IMR-90 (cell line): ENCODE measurements at regions not wholly inside any gene's neighbourhood (a gene's known extent, or its start where the extent isn't known, plus 50 kb on each side); places are given as distances from the start of the nearest gene placed in this dataset.

ENCODE experiments used
- ATAC-seq: fragments of 200-7000 bp; cut with Tn5 transposase; 2 replicates; pipeline ENCODE4 v1.9.1; 2020; ENCODE audit warnings: low read depth, mild to moderate bottlenecking, moderate library complexity
- BruUV-seq: library from RNA; stranded (reverse); fragments of 400-500 nt; replicated peaks from 2 replicates; lab custom pipeline; 2021; lab: Mats Ljungman, UMichigan
- CTCF ChIA-PET: fragments of 300-600 bp; formaldehyde crosslinking; extraction: SDS; loops from one replicate; lab custom pipeline; 2021; ENCODE audit warnings: antibody characterized with exemption; lab: Yijun Ruan, JAX
- POLR2A ChIA-PET: fragments of 300-600 bp; sonication (Branson Sonifier 250); formaldehyde crosslinking; loops from one replicate; lab custom pipeline; 2022; ENCODE audit warnings: antibody characterized with exemption; ENCODE audit not compliant: unreplicated experiment; lab: Charles Lee
- DNase-seq: peaks from one replicate; pipeline ENCODE4 v3.0.0; 2013
- H2AFZ ChIP-seq: replicated peaks from 2 replicates; pipeline ENCODE3; 2013; ENCODE audit warnings: low read length, mild to moderate bottlenecking; ENCODE audit not compliant: poor library complexity
- H2AK5ac ChIP-seq: 2 replicates; pipeline ENCODE4 v1.6.1; 2013; ENCODE audit warnings: low read depth, low read length, inconsistent platforms
- H2AK9ac ChIP-seq: replicated peaks from 2 replicates; pipeline ENCODE3; 2013; ENCODE audit warnings: mild to moderate bottlenecking, low read depth, low read length, moderate library complexity; ENCODE audit not compliant: poor library complexity
- H2BK120ac ChIP-seq: 2 replicates; pipeline ENCODE4 v1.6.1; 2013; ENCODE audit warnings: low read depth, low read length, inconsistent platforms
- H2BK15ac ChIP-seq: 3 replicates; pipeline ENCODE4 v1.6.1; 2013; ENCODE audit warnings: low read depth, low read length, inconsistent platforms
- H2BK20ac ChIP-seq: 2 replicates; pipeline ENCODE4 v1.6.1; 2013; ENCODE audit warnings: low read depth, mild to moderate bottlenecking, inconsistent platforms, low read length, moderate library complexity
- H2BK5ac ChIP-seq: 2 replicates; pipeline ENCODE4 v1.6.1; 2013; ENCODE audit warnings: mild to moderate bottlenecking, low read depth, low read length, inconsistent platforms; ENCODE audit not compliant: poor library complexity, severe bottlenecking
- H3K14ac ChIP-seq: replicated peaks from 2 replicates; pipeline ENCODE4 v1.6.1; 2013; ENCODE audit warnings: low read depth, low read length, inconsistent platforms
- H3K18ac ChIP-seq: 2 replicates; pipeline ENCODE4 v1.6.1; 2013; ENCODE audit warnings: low read depth, low read length, control low read depth
- H3K23ac ChIP-seq: 2 replicates; pipeline ENCODE4 v1.6.1; 2013; ENCODE audit warnings: low read depth, low read length, inconsistent platforms
- H3K27ac ChIP-seq: 2 replicates; pipeline ENCODE4 v1.5.1; 2013; ENCODE audit warnings: mild to moderate bottlenecking, control low read depth, low read length; ENCODE audit not compliant: insufficient read depth
- H3K27me3 ChIP-seq: 2 replicates; pipeline ENCODE4 v1.6.1; 2013; ENCODE audit warnings: low read length; ENCODE audit not compliant: control insufficient read depth, insufficient read depth
- H3K36me3 ChIP-seq: 2 replicates; pipeline ENCODE4 v1.6.1; 2013; ENCODE audit warnings: low read length, mixed read lengths; ENCODE audit not compliant: control insufficient read depth, insufficient read depth
- H3K4ac ChIP-seq: 2 replicates; pipeline ENCODE4 v1.6.1; 2013; ENCODE audit warnings: low read depth, low read length, inconsistent platforms
- H3K4me1 ChIP-seq: 2 replicates; pipeline ENCODE4 v1.6.1; 2013; ENCODE audit warnings: low read length, mixed read lengths; ENCODE audit not compliant: control insufficient read depth, insufficient read depth
- H3K4me2 ChIP-seq: 2 replicates; pipeline ENCODE4 v1.6.1; 2013; ENCODE audit warnings: low read depth, mild to moderate bottlenecking, control low read depth, low read length, moderate library complexity
- H3K4me3 ChIP-seq: 2 replicates; pipeline ENCODE4 v1.5.1; 2013; ENCODE audit warnings: low read depth, mild to moderate bottlenecking, control low read depth, low read length, moderate library complexity; ENCODE audit not compliant: insufficient read depth
- H3K56ac ChIP-seq: 2 replicates; pipeline ENCODE4 v1.6.1; 2013; ENCODE audit warnings: low read length, inconsistent platforms; ENCODE audit not compliant: insufficient read depth; ENCODE audit errors: extremely low read depth
- H3K79me1 ChIP-seq, 2 experiments: 2 replicates each; pipeline ENCODE4 v1.6.1; 2013; ENCODE audit warnings: low read length in 2 of 2, inconsistent platforms in 1 of 2, low read depth in 1 of 2
- H3K9ac ChIP-seq: 2 replicates; pipeline ENCODE4 v1.6.1; 2013; ENCODE audit warnings: low read depth, low read length, control low read depth
- H3K9me1 ChIP-seq: 2 replicates; pipeline ENCODE4 v1.6.1; 2013; ENCODE audit warnings: low read length, inconsistent platforms; ENCODE audit not compliant: insufficient read depth
- H3K9me3 ChIP-seq: 2 replicates; pipeline ENCODE4 v1.6.1; 2013; ENCODE audit warnings: low read length; ENCODE audit not compliant: control insufficient read depth, insufficient read depth
- H4K20me1 ChIP-seq: 2 replicates; pipeline ENCODE4 v1.6.1; 2013; ENCODE audit warnings: low read length, inconsistent platforms; ENCODE audit not compliant: insufficient read depth
- H4K5ac ChIP-seq: 2 replicates; pipeline ENCODE4 v1.6.1; 2013; ENCODE audit warnings: mild to moderate bottlenecking, low read depth, low read length, control low read depth
- H4K8ac ChIP-seq, 2 experiments: 2 replicates each; pipeline ENCODE4 v1.6.1; 2013; ENCODE audit warnings: low read depth in 2 of 2, low read length in 2 of 2, control low read depth in 1 of 2, inconsistent platforms in 1 of 2
- H4K91ac ChIP-seq: 2 replicates; pipeline ENCODE4 v1.6.1; 2013; ENCODE audit warnings: low read depth, low read length, inconsistent platforms; ENCODE audit not compliant: insufficient read depth
- BHLHE40 ChIP-seq: fragments of 150-350 bp; IDR thresholded peaks from 2 replicates; pipeline ENCODE4 v1.6.1; 2016; ENCODE audit warnings: mild to moderate bottlenecking, low read depth, low read length
- CEBPB ChIP-seq: IDR thresholded peaks from 2 replicates; pipeline ENCODE4 v1.6.1; 2012; ENCODE audit warnings: low read depth, low read length, improper control_type of control experiment
- CHD1 ChIP-seq: IDR thresholded peaks from 2 replicates; pipeline ENCODE4 v1.6.1; 2012; ENCODE audit warnings: low read depth, low read length, improper control_type of control experiment
- CTCF ChIP-seq: conservative IDR thresholded peaks from 2 replicates; pipeline ENCODE4 v1.5.1; 2012; ENCODE audit warnings: mild to moderate bottlenecking, low read depth, low read length, improper control_type of control experiment
- ELK1 ChIP-seq: fragments of 150-350 bp; IDR thresholded peaks from 2 replicates; pipeline ENCODE4 v1.6.1; 2016; ENCODE audit warnings: low read depth, mild to moderate bottlenecking, low read length, moderate library complexity, borderline replicate concordance
- FOS ChIP-seq: fragments of 150-350 bp; IDR thresholded peaks from 2 replicates; pipeline ENCODE4 v1.6.1; 2016; ENCODE audit warnings: low read depth, low read length
- MAFK ChIP-seq: IDR thresholded peaks from 2 replicates; pipeline ENCODE4 v1.6.1; 2012; ENCODE audit warnings: low read depth, low read length, improper control_type of control experiment
- MAZ ChIP-seq: IDR thresholded peaks from 2 replicates; pipeline ENCODE4 v1.6.1; 2012; ENCODE audit warnings: low read depth, mild to moderate bottlenecking, low read length, improper control_type of control experiment, moderate library complexity, borderline replicate concordance
- MXI1 ChIP-seq: IDR thresholded peaks from 2 replicates; pipeline ENCODE4 v1.6.1; 2012; ENCODE audit warnings: low read depth, mild to moderate bottlenecking, low read length, moderate library complexity, borderline replicate concordance
- NFE2L2 ChIP-seq: fragments of 150-350 bp; IDR thresholded peaks from 2 replicates; pipeline ENCODE4 v1.6.1; 2016; ENCODE audit warnings: low read depth, mild to moderate bottlenecking, low read length
- POLR2A ChIP-seq: IDR thresholded peaks from 2 replicates; pipeline ENCODE4 v1.6.1; 2012; ENCODE audit warnings: mild to moderate bottlenecking, low read depth, low read length
- RAD21 ChIP-seq: IDR thresholded peaks from 2 replicates; pipeline ENCODE4 v1.6.1; 2012; ENCODE audit warnings: low read length, improper control_type of control experiment
- RCOR1 ChIP-seq: IDR thresholded peaks from 2 replicates; pipeline ENCODE4 v1.6.1; 2012; ENCODE audit warnings: mild to moderate bottlenecking, low read length, improper control_type of control experiment; ENCODE audit not compliant: insufficient replicate concordance
- RFX5 ChIP-seq: IDR thresholded peaks from 2 replicates; pipeline ENCODE4 v1.8.0; 2012; ENCODE audit warnings: low read depth, mild to moderate bottlenecking, low read length, moderate library complexity
- SMC3 ChIP-seq: fragments of 150-350 bp; IDR thresholded peaks from 2 replicates; pipeline ENCODE4 v1.6.1; 2016; ENCODE audit warnings: low read depth, mild to moderate bottlenecking, antibody characterized with exemption, low read length, moderate library complexity
- USF2 ChIP-seq: fragments of 150-350 bp; IDR thresholded peaks from 2 replicates; pipeline ENCODE4 v1.6.1; 2017; ENCODE audit warnings: mild to moderate bottlenecking, antibody characterized with exemption, low read length, low read depth
- WGBS, 2 experiments: methylation state at CpG; one replicate each; pipeline versions ENCODE4 v1.1.5 to v1.1.7; 2013; ENCODE audit warnings: missing lambda C conversion rate in 2 of 2; ENCODE audit not compliant: insufficient read length in 1 of 2; ENCODE audit errors: extremely low coverage in 2 of 2; 5-methylcytosine and 5-hydroxymethylcytosine counted together
- dilution Hi-C: fragments of 300-500 bp; cut with HindIII; formaldehyde crosslinking; loops from one replicate; pipeline ENCODE4 v1.14.3; 2018; ENCODE audit warnings: low sequenced_read_pairs; ENCODE audit not compliant: unreplicated experiment
- in situ Hi-C: fragments of 300-500 bp; cut with MboI; formaldehyde crosslinking; loops from 3 replicates; pipeline ENCODE4 v1.14.3; 2019; ENCODE audit warnings: low sequenced_read_pairs, inconsistent platforms, mixed read lengths
- intact Hi-C: fragments of 100-400 bp; cut with micrococcal nuclease; formaldehyde crosslinking; loops from 2 replicates; pipeline ENCODE4 v1.10.0; 2022

GRCh38 chr13:58254943-58255342, 623.4 kb downstream of the PCDH17 start:
- Histone ChIP-seq H2BK15ac (no peak overlapping the region), H4K91ac (no peak overlapping the region), H3K23ac (no peak overlapping the region), H3K4me2 (no peak overlapping the region), H4K5ac (no peak overlapping the region), H3K4ac (no peak overlapping the region), H2BK120ac (no peak overlapping the region), H2BK5ac (no peak overlapping the region), H3K9ac (no peak overlapping the region), H3K27ac (no peak overlapping the region), H3K27me3 (no peaks in the 10 kb centered on the region), H3K4me1 (no peaks in the 10 kb centered on the region), H3K56ac (no peak overlapping the region), H3K4me3 (no peak overlapping the region), H3K18ac (no peak overlapping the region), H3K9me1 (no peaks in the 10 kb centered on the region), H2BK20ac (no peak overlapping the region), H3K9me3 (0 out of 2 replicates have a peak, but pooled peaks cover 4% of the 10 kb centered on the region), H2AK5ac (no peak overlapping the region), H4K20me1 (no peaks in the 10 kb centered on the region), H3K79me1 (no peaks in the 10 kb centered on the region), H3K36me3 (no peaks in the 10 kb centered on the region), H2AK9ac (no peak overlapping the region), H2AFZ (no peak overlapping the region), H4K8ac (no peak overlapping the region), H3K14ac (no peak overlapping the region)
- intact Hi-C loops: no loop called here
- dilution Hi-C loops: no loop called here
- no peak for TF ChIP-seq RCOR1
- TF ChIP-seq BHLHE40: no peak
- no peak for TF ChIP-seq RFX5
- TF ChIP-seq ELK1: no peak
- no peak for TF ChIP-seq CHD1
- TF ChIP-seq MAZ: no peak
- TF ChIP-seq USF2: no peak
- TF ChIP-seq MXI1: no peak
- no peak for TF ChIP-seq CEBPB
- no peak for TF ChIP-seq RAD21
- no peak for TF ChIP-seq NFE2L2
- no peak for TF ChIP-seq MAFK
- no peak for TF ChIP-seq CTCF
- TF ChIP-seq POLR2A: no peak
- no peak for TF ChIP-seq FOS
- no peak for TF ChIP-seq SMC3
- WGBS, 2 experiments: no CpG with 5 or more reads among the region's 1 CpG
- POLR2A ChIA-PET: no interaction called here
- DNase-seq (no peak), ATAC-seq (no peak)
- CTCF ChIA-PET: no interaction called here
- BruUV-seq: no TSS peak
- in situ Hi-C loops: no loop called here
